ACC112 (cell line): ENCODE measurements at regions not wholly inside any gene's neighbourhood (a gene's known extent, or its start where the extent isn't known, plus 50 kb on each side); places are given as distances from the start of the nearest gene placed in this dataset.

Experiments
- H2AFZ ChIP-seq: fragments of 200-600 bp; sonication (generic); one replicate; pipeline ENCODE4 v1.6.0; 2017; ENCODE audit warnings: antibody characterized with exemption, low read length; ENCODE audit not compliant: unreplicated experiment
- H3K27ac ChIP-seq: fragments of 200-600 bp; sonication (generic); 2 replicates; pipeline ENCODE4 v1.5.1; 2014; ENCODE audit warnings: low read depth, mild to moderate bottlenecking, antibody characterized with exemption, low read length, moderate library complexity
- H3K27me3 ChIP-seq: fragments of 200-600 bp; sonication (generic); 2 replicates; pipeline ENCODE4 v1.6.1; 2014; ENCODE audit warnings: mild to moderate bottlenecking, antibody characterized with exemption, low read length, moderate library complexity, mixed read lengths; ENCODE audit not compliant: insufficient read depth
- H3K36me3 ChIP-seq: fragments of 200-600 bp; sonication (generic); 2 replicates; pipeline ENCODE4 v1.6.1; 2016; ENCODE audit warnings: mild to moderate bottlenecking, antibody characterized with exemption, low read length, moderate library complexity, mixed read lengths; ENCODE audit not compliant: insufficient read depth
- H3K4me1 ChIP-seq: fragments of 200-600 bp; sonication (generic); one replicate; pipeline ENCODE4 v1.6.1; 2016; ENCODE audit warnings: low read length, mixed read lengths; ENCODE audit not compliant: insufficient read depth, unreplicated experiment, control insufficient read depth
- H3K4me3 ChIP-seq: fragments of 200-600 bp; sonication (generic); 2 replicates; pipeline ENCODE4 v1.5.1; 2014; ENCODE audit warnings: mild to moderate bottlenecking, low read depth, low read length
- H3K79me2 ChIP-seq: fragments of 200-600 bp; sonication (generic); one replicate; pipeline ENCODE4 v1.6.0; 2016; ENCODE audit warnings: low read length; ENCODE audit not compliant: control insufficient read depth, unreplicated experiment, insufficient read depth

- Histone ChIP-seq H3K27me3 (peaks cover 40% of the 10 kb centered on the region), H3K4me1 (no peaks in the 10 kb centered on the region), H3K27ac (no peak overlapping the region), H2AFZ (no peak overlapping the region), H3K4me3 (no peak overlapping the region), H3K79me2 (no peaks in the 10 kb centered on the region), H3K36me3 (no peaks in the 10 kb centered on the region)
These were observed 59.8 kb upstream of the FHIT start for GRCh38 chr3:61311044-61311443.

- H3K4me1 ChIP-seq, result no peaks in the 10 kb centered on the region
- no peak overlapping the region for H2AFZ ChIP-seq
- no peak overlapping the region for H3K4me3 ChIP-seq
- H3K27ac ChIP-seq, result no peak overlapping the region
- H3K27me3 ChIP-seq, result peaks cover 37% of the 10 kb centered on the region
- no peaks in the 10 kb centered on the region for H3K36me3 ChIP-seq
- no peaks in the 10 kb centered on the region for H3K79me2 ChIP-seq
These were observed 64.6 kb upstream of the FHIT start for GRCh38 chr3:61315871-61316270.

GRCh38 chr3:61323094-61323493, 71.8 kb upstream of the FHIT start:
- Histone ChIP-seq H3K27ac (no peak overlapping the region), H3K4me1 (no peaks in the 10 kb centered on the region), H3K36me3 (no peaks in the 10 kb centered on the region), H3K4me3 (no peak overlapping the region), H3K27me3 (peaks cover 8% of the 10 kb centered on the region; the same call in 1 of the 2 replicates), H3K79me2 (no peaks in the 10 kb centered on the region), H2AFZ (no peak overlapping the region)

DNA sequence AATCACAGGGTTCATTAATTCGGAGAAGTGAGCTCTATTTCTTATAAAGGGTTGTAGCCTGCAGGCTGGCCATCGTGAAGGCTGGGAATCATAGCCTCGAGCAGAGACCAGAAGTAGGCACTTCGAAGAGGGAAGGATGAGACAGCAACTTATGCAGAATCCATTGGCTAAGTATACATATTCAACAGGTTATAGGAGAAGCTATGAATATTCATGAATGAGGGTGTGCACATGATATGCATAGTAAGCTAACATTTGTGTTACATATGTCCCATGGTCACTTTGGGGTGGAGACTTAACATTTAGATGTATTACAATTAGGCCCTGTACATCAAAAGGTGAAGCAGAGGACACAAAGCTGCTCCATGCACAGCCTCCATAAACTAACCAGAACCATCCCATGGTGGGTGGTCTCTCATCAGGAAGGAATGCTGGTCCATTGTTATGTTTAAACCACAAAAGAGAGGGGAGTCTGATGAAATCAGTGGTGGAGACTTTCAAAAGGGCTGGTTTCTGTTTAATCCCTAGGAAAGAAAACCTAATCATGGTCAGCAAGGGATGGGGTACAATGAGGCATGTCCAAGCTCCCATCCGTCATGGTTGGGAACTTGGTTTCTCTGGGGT, 80.8 kb upstream of the FHIT start:
- no peaks in the 10 kb centered on the region for H3K36me3 ChIP-seq
- H3K4me3 ChIP-seq, result no peak overlapping the region
- no peaks in the 10 kb centered on the region for H3K4me1 ChIP-seq
- peaks cover 20% of the 10 kb centered on the region; the same call in 1 of the 2 replicates for H3K27me3 ChIP-seq
- no peak overlapping the region for H3K27ac ChIP-seq
- no peaks in the 10 kb centered on the region for H3K79me2 ChIP-seq
- H2AFZ ChIP-seq, result no peak overlapping the region

DNA sequence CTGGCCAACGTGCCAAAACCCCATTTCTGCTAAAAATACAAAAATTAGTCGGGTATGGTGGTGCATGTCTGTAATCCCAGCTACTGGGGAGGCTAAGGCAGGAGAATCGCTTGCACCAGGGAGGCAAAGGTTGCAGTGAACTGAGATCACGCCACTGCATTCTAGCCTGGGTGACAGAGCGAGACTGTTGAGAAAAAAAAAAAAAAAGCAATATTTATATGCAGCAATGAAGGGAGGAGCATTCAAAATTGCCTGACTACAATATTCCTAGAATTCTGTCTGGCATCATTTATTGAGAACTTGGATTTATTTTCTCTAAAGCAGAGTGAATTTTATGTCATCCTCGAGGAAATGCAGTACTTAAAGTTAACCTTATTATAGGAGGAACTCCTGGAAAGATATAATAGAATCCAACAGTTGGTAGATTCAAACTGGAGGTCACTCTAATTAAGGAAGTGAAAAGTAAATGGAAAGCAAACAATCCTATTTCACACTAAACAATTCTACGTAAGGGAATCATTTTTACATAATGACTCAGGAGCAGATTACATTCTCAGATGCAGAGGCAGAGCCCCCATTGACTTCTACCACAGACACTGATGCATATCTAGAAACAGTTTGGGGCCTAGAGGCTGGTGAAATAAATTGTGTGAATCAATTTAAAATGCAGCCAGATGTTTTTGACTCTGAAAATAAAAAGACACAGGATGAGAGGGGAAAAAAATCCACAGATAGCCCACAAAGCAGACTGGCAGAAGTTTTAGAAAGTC, 82.1 kb upstream of the FHIT start:
- Histone ChIP-seq H2AFZ (no peak overlapping the region), H3K27ac (no peak overlapping the region), H3K4me1 (no peaks in the 10 kb centered on the region), H3K36me3 (no peaks in the 10 kb centered on the region), H3K79me2 (no peaks in the 10 kb centered on the region), H3K4me3 (no peak overlapping the region), H3K27me3 (peaks cover 20% of the 10 kb centered on the region; the same call in 1 of the 2 replicates)

DNA sequence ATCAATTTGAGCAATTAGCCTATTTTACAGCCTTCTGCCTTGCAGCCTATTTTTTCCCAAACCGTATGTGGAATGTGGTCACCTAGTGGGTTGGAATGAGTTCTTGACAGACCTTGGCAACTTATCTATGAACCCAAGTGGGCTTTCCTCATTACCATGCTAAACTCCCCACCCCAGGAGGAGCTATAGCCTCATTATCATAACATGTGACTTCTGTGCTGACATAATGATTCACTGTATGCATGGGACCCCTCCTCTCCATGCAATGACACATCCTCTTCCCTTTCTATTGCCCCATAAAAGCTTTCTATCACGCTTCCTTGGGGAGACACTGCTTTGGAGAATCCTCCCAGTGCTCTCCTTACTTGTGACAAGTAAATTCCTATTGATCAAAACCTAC, 83.5 kb upstream of the FHIT start:
- Histone ChIP-seq H2AFZ (no peak overlapping the region), H3K4me1 (no peaks in the 10 kb centered on the region), H3K4me3 (no peak overlapping the region), H3K36me3 (no peaks in the 10 kb centered on the region), H3K27ac (no peak overlapping the region), H3K27me3 (peaks cover 20% of the 10 kb centered on the region; the same call in 1 of the 2 replicates), H3K79me2 (no peaks in the 10 kb centered on the region)

GRCh38 chr3:61340931-61341461, 89.7 kb upstream of the FHIT start:
- Histone ChIP-seq H3K4me1 (no peaks in the 10 kb centered on the region), H2AFZ (no peak overlapping the region), H3K36me3 (no peaks in the 10 kb centered on the region), H3K79me2 (no peaks in the 10 kb centered on the region), H3K27ac (no peak overlapping the region), H3K27me3 (peaks cover under 1% of the 10 kb centered on the region), H3K4me3 (no peak overlapping the region)

DNA sequence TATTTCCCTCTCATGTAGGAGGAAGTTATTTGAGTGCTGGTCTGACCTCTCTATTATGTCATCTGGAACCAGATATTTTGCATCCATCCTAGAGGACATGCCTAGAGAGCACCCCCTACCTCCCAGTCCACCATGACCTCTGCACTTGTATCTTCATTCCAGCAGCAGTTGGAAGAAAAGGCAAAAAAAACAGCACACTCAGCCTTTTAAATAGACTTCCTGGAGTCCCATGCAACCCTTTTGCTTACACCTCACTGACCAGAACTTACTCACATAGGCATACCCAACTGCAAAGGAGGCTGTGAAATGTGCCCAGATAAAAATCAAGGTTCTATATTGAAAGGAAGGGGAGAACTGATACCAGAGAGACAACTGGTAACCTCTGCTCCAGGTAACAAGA, 92.3 kb upstream of the FHIT start:
- Histone ChIP-seq H3K79me2 (no peaks in the 10 kb centered on the region), H3K4me3 (no peak overlapping the region), H3K27ac (no peak overlapping the region), H3K4me1 (no peaks in the 10 kb centered on the region), H3K36me3 (no peaks in the 10 kb centered on the region), H3K27me3 (peaks cover 6% of the 10 kb centered on the region; the same call in 1 of the 2 replicates), H2AFZ (no peak overlapping the region)

DNA sequence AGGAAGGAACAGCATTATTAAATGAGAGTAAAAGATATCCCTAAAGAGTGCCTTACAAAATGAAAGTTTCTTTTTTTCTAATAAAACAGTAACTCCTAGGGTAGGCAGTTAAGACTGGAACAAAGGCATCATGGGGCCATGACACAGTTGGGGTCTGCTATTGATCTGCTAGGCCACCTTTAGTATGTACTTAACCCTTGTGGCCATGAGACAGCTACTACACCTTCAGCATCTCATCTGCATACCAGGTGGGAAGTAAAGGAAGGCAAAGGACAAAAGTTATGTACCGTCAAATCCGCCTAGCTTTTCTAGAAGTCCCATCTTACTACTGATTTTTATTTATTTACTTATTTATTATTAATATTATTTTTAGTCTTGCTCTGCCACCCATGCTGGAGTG, 93.8 kb upstream of the FHIT start:
- H3K79me2 ChIP-seq, result no peaks in the 10 kb centered on the region
- H3K4me1 ChIP-seq, result no peaks in the 10 kb centered on the region
- H3K36me3 ChIP-seq, result no peaks in the 10 kb centered on the region
- peaks cover 6% of the 10 kb centered on the region; the same call in 1 of the 2 replicates for H3K27me3 ChIP-seq
- no peak overlapping the region for H3K4me3 ChIP-seq
- H2AFZ ChIP-seq, result no peak overlapping the region
- no peak overlapping the region for H3K27ac ChIP-seq

GRCh38 chr3:61347981-61348380, 96.7 kb upstream of the FHIT start:
- Histone ChIP-seq H3K4me1 (no peaks in the 10 kb centered on the region), H3K27ac (no peak overlapping the region), H2AFZ (no peak overlapping the region), H3K27me3 (peaks cover 6% of the 10 kb centered on the region; the same call in 1 of the 2 replicates), H3K4me3 (no peak overlapping the region), H3K36me3 (no peaks in the 10 kb centered on the region), H3K79me2 (no peaks in the 10 kb centered on the region)

DNA sequence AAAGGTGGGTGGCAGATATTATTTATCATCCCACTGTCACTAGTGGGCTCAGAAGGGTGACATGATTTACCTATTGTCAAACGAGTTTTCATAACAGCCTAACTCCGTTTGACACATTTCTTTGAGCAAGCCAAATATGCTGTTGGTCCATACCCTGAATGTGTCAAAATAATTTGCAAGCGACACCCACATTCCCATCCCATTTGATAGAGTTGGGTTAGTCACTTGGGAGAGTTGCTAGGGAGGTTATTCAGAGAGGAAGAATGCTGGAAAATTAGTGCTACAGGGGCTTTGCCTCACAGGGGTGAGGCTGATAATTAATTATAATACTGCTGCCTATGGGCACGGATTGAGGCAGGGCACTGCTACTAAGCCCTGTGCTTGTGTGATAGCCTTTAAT, 98.5 kb upstream of the FHIT start:
- no peak overlapping the region for H2AFZ ChIP-seq
- H3K27ac ChIP-seq, result no peak overlapping the region
- no peak overlapping the region for H3K4me3 ChIP-seq
- H3K36me3 ChIP-seq, result no peaks in the 10 kb centered on the region
- peaks cover 10% of the 10 kb centered on the region; the same call in 1 of the 2 replicates for H3K27me3 ChIP-seq
- H3K4me1 ChIP-seq, result no peaks in the 10 kb centered on the region
- H3K79me2 ChIP-seq, result no peaks in the 10 kb centered on the region
